GM19025 (cell line): ENCODE measurements at regions not wholly inside any gene's neighbourhood (a gene's known extent, or its start where the extent isn't known, plus 50 kb on each side); places are given as distances from the start of the nearest gene placed in this dataset.
"Not testable (repeated sequence)": the region's sequence is repeated elsewhere in the genome, so short reads cannot be mapped to it uniquely, and the experiment has no call there.

Experiments used
- ATAC-seq: cut with Tn5 transposase; IDR thresholded peaks from one replicate; pipeline ENCODE4 v1.9.1; 2021; ENCODE audit warnings: mild to moderate bottlenecking, low read depth, moderate library complexity; ENCODE audit not compliant: unreplicated experiment

DNA sequence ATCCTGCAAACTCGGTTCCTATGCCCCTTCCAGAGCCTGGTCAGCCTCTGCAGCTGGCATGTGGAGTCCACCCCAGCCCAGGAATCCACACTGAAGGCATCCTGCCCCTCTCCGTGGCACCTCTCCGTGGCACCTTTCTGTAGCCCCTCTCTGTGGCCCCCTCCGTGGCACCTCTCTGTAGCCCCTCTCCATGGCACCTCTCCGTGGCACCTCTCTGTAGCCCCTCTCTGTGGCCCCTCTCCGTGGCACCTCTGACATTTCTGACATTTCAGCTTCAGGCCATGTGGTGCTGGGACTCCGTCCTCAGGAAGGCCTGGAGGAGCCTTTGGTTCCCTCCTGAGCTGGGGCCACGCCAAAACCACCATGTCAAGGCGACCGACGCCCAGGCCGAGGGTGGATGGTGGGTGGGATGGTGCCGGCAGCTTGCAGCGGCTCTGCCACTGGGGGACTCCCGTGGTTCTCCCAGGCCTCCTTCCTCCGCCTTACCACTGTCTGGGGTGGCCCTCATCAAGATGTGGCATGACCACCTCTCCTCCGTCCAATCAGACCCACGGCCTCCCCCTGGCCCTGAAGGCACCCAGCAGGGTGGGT lies 1518.5 kb downstream of the BRD1 start:
- no peak for ATAC-seq

DNA sequence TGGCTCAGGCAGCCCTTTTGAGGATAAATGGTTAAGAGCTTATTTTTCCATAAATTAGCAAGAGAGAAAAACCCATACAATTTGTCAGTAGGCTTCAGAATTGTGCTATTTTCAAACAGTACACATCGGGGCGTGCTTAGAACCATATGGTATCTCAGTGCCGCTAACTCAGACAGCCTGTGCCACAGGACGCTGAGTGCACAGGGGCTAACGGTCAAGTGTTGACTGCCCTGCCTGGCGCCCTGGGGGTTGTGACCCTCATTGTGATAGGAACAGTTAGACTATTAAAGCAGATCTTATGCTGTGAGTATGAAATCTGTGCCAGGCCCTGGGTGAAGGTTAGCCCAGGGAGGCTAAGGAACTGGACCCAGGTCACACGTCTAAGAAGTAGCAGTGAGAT lies 1519.7 kb downstream of the BRD1 start:
- no peak for ATAC-seq

DNA sequence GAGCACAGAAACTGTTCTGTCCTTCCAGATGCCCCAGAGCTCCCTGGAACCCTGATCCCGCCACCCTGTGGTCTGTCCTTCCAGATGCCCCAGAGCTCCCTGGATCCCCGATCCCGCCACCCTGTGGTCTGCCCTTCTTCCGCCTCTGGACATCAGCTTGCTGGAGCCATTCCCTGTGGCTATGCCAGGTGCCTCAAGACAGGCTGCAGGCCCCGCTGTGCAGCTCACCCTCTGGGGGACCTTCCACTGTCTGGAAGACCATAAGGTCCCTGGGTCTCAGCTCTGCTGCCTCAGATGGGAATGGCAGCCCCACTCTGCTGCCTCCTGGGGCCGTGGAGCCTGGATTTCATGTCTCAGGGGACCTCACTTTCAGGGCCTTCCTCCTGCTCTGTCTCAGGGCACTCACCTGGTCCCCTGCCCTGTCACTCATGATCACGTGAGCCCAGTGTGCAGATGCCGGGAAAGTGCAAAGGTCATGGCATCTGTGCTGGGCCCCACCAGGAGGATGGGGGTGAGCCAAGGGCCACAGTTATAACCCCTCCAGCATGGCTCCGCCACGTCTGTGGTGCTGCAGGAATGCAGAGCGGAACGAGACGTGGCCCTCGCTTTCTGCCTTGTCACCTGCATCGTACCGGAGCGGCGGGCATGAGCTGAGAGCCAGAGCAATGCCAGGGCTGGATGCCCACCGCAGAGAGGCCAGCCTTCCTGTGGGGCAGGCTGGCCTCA lies 1520.7 kb downstream of the BRD1 start:
- no peak for ATAC-seq

DNA sequence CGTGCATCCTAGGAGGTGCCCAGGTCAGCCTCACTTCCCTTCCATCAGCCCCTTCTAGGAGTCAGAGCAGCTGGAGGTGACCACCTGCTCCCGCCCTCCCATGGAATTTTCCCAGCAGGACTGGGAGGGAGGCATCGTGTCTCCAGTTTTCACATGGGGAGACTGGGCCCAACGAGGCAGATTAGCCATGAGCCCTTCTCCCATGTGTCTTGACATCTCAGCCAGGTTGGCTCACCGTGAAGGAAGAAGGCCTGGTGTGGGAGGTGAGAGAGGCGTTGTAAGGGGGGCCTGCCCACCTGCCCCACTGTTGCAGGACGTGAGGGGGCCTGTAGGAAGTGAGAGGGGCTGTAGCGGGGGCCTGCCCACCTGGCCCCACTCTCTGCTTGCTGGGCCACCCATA lies 1521.4 kb downstream of the BRD1 start:
- no peak for ATAC-seq

DNA sequence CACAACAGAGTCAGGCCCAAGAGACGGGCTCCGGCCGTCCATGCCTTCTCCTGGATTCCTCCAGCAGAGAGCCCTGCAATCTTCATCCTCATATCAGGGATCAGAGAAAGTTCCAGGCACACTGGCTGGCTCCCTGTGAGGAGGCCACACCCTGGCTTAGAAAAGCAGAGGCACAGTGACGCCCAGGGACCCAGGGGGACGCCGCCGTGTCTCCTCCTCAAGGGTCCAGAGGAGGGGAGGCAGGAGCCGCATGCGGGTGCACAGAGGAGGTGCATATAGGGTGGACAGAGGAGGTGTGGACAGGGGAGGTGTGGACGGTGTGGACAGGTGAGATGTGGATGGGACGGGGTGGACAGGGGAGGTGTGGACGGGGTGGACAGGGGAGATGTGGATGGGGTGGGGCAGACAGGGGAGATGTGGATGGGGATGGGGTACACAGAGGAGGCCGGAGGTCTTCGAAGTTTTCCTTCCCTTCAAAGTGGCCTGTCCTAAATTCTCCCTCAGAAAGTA lies 1521.9 kb downstream of the BRD1 start:
- no peak for ATAC-seq

DNA sequence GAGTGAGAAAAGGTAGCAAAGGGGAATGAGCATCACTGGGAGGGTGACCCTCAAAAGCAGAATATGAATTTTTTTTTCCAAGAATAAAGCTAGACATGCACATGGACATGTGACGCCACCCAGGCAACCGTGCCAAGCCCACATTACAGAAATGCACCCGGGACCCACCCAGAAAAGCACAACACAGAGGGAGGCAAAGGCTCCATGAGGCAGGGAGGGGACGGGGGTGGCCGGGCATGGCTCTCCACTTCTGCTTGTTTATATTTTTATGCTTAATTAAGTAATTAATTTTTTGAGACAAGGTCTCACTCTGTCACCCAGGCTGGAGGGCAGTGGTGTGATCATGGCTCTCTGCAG lies 1524.3 kb downstream of the BRD1 start:
- no peak for ATAC-seq

DNA sequence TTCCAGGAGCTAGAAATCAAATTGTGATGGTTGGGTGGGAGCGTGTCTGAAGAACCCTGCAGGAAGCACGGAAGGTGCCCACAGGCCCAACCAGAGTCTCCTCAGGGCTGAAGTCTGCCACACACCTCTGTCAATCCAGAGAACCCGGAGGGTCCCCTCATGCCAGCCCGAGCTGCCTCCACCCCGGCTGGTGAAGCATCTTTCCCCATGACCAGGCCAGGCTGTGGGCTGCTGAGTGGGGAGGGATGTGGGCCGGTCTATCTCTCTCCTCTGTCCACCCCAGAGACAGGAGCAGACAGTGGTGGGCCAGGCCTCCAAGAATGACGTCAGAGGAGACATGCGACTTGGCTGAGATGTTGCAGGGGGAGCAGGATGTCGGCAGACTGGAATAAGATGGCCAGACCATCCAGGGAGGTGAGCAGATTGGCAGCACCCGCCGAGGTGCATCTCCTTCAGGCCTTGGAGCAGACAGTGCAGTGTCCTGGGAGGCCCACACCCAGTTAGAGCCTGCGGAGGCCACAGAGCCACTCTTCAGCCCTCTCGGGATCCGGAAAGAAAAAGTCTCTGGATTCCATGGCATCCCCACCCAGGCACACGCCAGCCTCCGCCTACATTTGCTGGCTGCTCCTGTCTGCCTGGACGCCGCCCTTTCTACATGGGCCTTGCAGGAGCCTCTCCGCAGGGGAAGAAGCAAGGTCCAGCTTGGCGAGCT lies 1524.9 kb downstream of the BRD1 start:
- no peak for ATAC-seq

DNA sequence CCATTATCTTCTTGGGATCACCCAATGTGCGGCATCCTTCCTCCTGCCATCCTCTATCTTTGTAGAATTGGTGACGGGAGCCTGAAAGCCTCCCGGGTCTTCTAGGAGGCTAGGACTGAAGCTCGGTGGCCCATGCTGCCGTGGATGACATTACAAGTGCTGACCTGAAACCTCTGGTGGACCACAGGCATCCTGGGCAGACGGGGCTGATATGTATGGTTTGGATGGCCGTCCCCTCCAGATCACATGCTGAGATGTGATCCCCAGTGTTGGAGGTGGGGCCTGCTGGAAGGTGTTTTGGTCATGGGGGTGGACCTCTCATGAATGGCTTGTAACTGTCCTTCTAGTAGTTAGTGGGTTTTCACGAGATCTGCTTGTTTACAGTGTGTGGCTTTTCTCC lies 1525.8 kb downstream of the BRD1 start:
- ATAC-seq: no peak

DNA sequence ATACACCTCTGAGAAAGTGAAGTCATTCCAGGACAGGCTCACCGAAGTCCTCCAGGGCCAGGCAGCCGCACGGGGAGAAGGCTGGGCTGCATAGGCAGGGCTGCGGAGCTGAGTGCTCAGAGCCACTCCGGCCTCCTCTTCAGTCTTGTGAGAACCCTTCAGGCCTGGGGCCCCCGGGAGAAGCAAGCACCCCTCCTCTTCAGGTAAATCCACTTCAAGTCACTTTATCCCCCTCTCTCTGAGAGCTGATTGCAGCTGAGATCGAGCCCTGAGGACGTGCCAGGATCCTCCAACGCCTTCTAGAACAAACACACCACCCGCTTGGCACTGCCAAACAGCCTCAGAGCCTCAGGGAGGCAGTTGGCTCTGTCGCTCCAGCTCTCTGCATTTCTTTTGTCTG lies 1526.3 kb downstream of the BRD1 start:
- no peak for ATAC-seq

DNA sequence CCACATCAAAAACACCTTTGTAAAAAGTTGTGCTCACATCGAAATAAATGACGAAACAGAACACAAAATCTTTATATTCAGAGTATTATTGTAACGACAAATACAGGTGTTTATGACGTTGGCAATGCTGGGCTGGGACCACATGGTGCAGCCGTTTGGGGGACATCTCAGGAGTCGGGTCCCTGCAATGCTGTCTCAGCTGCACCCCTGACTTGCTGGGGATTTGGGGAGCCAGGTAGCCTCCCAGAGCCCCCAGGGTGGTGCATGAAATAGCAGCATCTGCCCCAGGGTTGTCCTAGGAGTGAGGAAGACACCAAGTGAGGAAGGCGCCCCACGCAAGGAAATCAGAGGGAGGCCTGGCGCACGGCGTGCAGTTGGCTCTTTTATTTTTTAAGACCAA lies 1526.8 kb downstream of the BRD1 start:
- no peak for ATAC-seq

DNA sequence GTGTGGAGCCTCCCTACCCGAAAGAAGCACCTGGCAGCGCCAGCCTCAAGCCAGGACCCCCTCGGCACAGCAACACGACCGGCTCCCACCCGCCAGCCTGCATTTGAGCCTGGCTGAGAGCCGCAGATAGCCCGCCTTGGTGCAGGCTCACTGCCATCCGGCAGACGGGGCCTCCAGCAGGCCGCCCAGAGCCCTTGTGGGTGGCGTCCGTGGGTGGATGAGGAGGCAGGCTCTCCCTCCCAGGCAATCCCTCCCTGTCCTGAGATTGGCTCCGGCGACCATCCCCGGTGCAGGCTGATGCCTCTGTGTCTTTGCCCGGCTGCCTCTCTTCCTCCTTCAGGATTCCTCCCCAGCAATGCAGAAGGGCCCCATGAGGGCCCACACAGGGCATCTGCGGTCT lies 1527.9 kb downstream of the BRD1 start:
- no peak for ATAC-seq

DNA sequence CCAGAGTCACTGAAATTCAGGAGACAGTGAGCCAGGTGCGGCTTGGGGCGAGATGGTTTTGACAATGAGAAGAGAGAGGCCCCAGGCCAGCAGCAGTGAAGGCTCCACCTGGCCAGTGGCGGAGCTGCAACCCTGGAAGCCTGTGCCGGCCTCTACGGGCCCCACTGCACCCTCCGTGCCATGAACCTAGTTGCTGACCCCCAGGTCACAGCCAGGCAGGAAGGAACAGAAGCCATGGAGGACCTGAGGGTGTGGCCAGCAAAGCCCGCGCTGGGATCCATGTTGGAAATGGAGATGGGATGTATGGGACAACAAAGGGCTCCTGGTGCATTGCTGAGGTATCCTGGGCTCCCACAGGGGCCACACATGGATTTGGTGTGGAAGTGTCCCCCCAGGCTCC lies 1528.5 kb downstream of the BRD1 start:
- no peak for ATAC-seq

DNA sequence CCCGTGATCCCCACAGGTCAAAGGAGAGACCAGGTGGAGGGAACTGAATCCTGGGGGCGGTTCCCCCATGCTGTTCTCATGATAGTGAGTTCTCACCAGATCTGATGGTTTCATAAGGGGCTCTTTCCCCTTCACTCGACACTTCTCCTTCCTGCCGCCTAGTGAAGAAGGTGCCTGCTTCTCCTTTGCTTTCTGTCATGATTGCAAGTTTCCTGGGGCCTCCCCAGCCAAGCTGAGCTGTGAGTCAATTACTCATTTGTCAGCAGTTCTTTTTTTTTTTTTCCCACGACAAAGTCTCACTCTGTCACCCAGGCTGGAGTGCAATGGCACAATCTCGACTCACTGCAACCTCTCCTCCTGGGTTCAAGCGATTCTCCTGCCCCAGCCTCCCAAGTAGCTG lies 1530.4 kb downstream of the BRD1 start:
- no peak for ATAC-seq

DNA sequence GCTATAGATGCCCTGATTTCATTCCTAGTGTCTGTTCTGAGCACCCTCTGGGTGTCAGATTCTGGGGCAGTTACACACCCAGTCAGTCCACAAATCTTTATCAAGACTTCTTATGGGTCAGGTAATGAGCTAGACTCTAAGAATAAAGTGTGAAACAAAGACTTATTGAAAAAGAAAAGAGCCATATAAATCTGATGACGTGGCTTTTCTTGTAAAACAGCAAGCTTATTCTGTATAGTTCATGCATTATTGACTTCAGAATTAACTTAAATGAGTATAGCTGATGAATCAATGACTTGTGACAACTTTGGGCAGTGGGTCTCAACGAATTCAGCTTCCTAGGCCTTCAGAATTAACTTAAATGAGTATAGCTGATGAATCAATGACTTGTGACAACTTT lies 1527.5 kb downstream of the TBC1D22A start:
- not testable (repeated sequence) for ATAC-seq

DNA sequence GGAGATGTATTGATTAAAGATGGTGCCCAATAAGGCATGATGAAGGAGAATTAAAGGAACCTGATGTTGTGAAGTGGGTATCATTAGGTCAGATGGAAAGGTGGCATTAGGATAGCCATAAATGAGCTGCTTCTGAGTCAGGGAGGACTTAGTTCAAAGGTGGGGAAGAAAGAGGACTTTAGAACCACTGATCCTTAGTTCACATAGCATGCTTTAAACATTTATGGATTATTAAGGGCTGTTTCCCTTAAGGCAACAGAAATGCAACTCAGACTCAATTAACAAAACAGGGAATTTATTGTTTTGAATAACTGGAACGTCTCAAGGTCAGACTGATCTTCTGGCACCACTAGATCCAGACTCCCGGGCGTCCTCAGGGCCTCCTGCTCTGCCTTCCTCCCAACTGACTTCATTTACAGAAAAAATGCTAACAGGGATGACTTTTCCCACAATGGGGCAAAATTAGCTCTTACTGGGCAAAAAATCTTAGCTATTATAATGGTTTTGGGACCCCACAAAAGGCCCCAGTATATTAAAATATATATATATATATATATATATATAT lies 1526.0 kb downstream of the TBC1D22A start:
- no peak for ATAC-seq

DNA sequence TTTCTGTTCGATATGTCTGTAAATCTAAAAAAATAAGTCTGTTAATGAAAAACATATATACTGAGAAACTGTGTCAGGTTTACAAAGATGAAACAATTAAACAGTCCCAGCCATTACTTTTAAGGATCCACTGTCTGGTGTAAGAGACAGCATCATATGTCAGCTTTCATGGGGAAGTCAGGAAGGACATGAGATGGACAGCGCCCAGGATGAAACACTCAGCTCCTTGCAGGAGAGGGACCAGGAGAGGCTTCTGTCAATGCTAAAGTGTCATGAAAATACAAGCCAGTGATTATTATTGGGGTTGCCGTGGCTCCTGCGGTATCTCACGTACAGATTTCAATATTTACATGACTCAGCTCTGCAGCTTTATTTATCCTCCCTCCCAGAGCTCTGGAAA lies 1524.6 kb downstream of the TBC1D22A start:
- ATAC-seq: no peak

DNA sequence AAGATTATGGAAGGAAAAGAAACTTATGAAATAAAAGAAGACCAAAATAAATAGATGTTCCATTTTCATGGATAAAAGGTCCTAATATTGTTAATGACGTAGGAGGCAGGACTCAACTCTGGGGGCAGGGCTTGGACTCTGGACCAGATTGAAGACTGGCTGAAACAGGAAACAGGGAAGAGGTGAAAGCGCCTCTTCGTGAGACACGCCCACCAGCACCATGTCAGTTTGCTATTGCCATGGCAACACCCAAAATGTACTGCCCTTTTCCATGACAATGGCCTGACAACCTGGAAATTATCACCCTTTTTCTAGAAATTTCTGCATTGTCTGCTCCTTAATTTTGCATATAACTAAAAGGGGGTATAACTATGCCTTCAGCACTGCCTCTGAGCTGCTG lies 1522.2 kb downstream of the TBC1D22A start:
- no peak for ATAC-seq

DNA sequence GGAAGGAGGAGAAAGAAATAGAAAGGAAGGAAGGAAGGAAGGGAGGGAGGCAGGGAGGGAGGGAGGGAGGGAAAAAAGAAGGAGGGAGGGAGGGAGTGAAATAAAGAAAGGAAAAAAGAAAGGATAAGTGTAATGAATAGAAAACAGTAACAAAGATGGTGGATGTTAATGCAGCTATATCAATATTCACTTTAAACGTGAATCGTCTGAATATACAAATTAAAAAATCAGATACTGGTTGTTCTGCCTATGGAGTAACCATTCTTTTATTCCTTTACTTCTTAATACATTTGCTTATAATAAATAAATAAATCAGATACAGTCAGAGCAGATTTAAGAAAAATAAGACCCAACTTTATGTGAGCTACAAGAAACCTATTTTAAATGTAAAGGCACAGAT lies 1520.4 kb downstream of the TBC1D22A start:
- no peak for ATAC-seq

DNA sequence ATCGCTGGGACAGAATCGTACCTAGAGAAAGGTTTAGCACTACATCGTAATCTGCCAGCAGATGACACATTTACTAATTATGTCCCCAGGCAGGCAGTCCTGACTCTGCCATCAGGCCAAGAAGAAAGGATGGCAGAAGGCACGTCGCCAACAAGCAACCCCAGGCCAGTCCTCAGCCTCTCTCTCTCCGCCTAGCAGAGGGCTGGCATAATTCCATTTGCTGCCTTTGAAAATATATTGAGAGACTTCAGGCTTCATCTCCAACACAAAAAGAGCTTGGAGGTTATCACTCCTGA lies 1517.0 kb downstream of the TBC1D22A start:
- ATAC-seq: no peak

DNA sequence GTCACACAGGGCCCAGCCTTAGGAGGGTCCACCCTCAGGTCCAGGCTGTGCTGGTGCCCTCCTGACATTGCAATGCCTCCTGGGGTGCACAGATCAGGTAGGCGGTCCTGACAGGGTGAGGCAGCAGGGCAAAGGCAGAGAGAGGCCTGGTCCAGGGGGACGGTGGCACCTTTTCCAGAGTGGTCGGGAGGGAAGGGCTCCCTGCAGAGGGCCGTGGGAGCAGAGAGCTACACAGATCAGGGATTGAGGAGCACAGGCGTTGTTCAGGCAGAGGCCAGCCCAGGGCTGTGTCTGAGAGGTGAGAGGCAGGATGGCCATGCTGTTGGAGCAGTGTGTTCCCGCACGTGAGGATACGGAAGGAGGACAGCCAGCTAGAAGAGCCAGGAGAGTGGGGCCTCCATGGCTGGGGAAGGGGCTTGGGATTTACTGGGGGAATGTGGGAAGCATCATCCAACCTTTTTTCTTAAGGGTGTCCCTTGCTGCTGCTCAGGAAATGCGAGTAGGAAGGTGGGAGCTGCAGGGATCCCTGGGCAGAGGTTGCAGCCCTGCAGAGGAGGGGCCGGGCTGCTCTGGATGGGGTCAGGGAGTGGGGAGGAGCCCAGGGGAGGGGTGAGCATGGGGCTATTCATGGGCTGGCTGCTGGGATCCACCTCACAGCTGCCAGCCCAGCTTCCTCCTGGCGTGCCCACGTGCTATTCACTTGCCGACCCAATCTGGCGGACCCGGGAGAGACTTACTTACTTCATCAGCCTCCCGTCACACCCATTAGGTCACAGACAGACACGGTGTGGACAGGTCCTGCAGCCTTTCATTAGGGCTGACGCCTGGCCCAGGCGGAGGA lies 1516.4 kb downstream of the TBC1D22A start:
- no peak for ATAC-seq
